Suprapubic skin (tissue), 4 donors: ENCODE measurements at regions not wholly inside any gene's neighbourhood (a gene's known extent, or its start where the extent isn't known, plus 50 kb on each side); places are given as distances from the start of the nearest gene placed in this dataset.
"Not testable (repeated sequence)": the region's sequence is repeated elsewhere in the genome, so short reads cannot be mapped to it uniquely, and the experiment has no call there.

ENCODE experiments used
- DNase-seq, 2 donors: peaks; one replicate each; pipeline ENCODE4 v3.0.0-alpha.2; 2019; ENCODE audit warnings: low spot score in 2 of 2
- H3K27ac ChIP-seq: fragments of 200-600 bp; sonication (generic); one replicate; pipeline ENCODE4 v1.5.1; 2019
- H3K27me3 ChIP-seq: fragments of 200-600 bp; sonication (generic); one replicate; pipeline ENCODE4 v1.5.1; 2019
- H3K36me3 ChIP-seq: fragments of 200-600 bp; sonication (generic); one replicate; pipeline ENCODE4 v1.5.1; 2019
- H3K4me1 ChIP-seq: fragments of 200-600 bp; sonication (generic); one replicate; pipeline ENCODE4 v1.5.1; 2019
- H3K4me3 ChIP-seq: fragments of 200-600 bp; sonication (generic); one replicate; pipeline ENCODE4 v1.5.1; 2019; ENCODE audit warnings: mild to moderate bottlenecking
- H3K9me3 ChIP-seq: fragments of 200-600 bp; sonication (generic); one replicate; pipeline ENCODE4 v1.5.1; 2019
- CTCF ChIP-seq, 2 donors: fragments of 200-600 bp in 1 of 2; fragments of 450-650 bp in 1 of 2; sonication (generic) in 1 of 2; IDR thresholded peaks; one replicate each; pipeline ENCODE4 v1.5.1; 2016 to 2019; ENCODE audit warnings: antibody characterized with exemption in 2 of 2, mild to moderate bottlenecking in 1 of 2, moderate library complexity in 1 of 2
- EP300 ChIP-seq: sonication (generic); formaldehyde crosslinking; IDR thresholded peaks from one replicate; pipeline ENCODE4 v1.6.1; 2017; ENCODE audit warnings: antibody characterized with exemption
- POLR2A ChIP-seq, 2 donors: fragments of 450-650 bp; IDR thresholded peaks; one replicate each; pipeline ENCODE4 v1.6.1; 2017; ENCODE audit warnings: antibody characterized with exemption in 2 of 2, mild to moderate bottlenecking in 2 of 2, moderate library complexity in 2 of 2
- POLR2AphosphoS5 ChIP-seq, 3 donors: sonication (generic); formaldehyde crosslinking; IDR thresholded peaks; one replicate each; pipeline ENCODE4 v1.6.1; 2017; ENCODE audit warnings: antibody characterized with exemption in 3 of 3
- WGBS: methylation state at CpG from one replicate; pipeline ENCODE4 v1.1.5; 2018; 5-methylcytosine and 5-hydroxymethylcytosine counted together

DNA sequence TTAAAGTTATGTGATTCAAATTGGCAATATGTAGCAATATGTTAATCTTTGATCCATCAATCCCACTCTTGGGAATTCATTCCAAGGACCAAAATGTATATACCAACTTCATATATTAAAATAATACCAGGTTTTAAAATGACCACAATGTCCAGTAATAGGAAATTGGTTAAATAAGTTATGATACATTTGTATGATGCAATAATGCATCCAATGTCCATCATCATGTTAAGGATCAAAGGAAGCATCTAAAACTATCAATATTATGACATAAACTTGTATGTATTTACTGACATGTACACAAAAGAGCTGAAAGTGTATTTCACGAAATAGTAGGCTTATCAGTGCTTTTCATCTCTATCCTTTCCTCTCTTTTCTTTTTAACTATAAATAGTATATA is 406.0 kb downstream of the RSL24D1 start:
- H3K27ac ChIP-seq: no peak overlapping the region
- 31% methylated on average over 1 of the region's 1 CpG for WGBS
- H3K4me1 ChIP-seq: no peaks in the 10 kb centered on the region
- no peaks in the 10 kb centered on the region for H3K27me3 ChIP-seq
- H3K4me3 ChIP-seq: no peak overlapping the region
- H3K9me3 ChIP-seq: no peaks in the 10 kb centered on the region
- TF ChIP-seq POLR2A (IDR thresholded peaks at IDR 0.05) (no peak), POLR2AphosphoS5 (IDR thresholded peaks at IDR 0.05) (no peak), EP300 (no peak), CTCF (IDR thresholded peaks at IDR 0.05) (no peak)
- DNase-seq: no peak
- no peaks in the 10 kb centered on the region for H3K36me3 ChIP-seq

DNA sequence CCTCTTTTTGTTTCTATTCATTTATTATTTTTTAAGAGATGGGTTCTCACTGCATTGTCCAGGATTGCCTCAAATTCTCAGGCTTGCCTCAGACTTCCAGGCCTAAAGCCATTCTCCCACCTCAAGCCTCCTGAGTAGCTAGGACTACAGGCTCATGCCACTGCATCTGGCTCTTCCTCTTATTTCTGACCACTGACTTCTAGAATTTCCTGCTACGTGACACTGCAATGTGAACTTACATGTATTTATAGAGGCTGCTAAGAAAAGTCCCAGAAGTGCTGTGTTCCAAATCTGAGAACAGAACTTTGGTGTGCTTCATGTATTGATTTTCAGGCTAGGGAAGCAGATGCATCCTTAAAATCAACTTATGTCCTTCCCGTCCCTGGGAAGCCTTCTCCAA is 407.4 kb downstream of the RSL24D1 start:
- no peak for DNase-seq
- TF ChIP-seq POLR2A (IDR thresholded peaks at IDR 0.05) (no peak), EP300 (no peak), POLR2AphosphoS5 (IDR thresholded peaks at IDR 0.05) (no peak), CTCF (IDR thresholded peaks at IDR 0.05) (no peak)
- WGBS: 72% methylated on average over 2 of the region's 2 CpGs
- Histone ChIP-seq H3K4me3 (no peak overlapping the region), H3K4me1 (no peaks in the 10 kb centered on the region), H3K9me3 (no peaks in the 10 kb centered on the region), H3K27me3 (no peaks in the 10 kb centered on the region), H3K36me3 (no peaks in the 10 kb centered on the region), H3K27ac (no peak overlapping the region)

GRCh38 chr15:54781220-54781619 is 415.5 kb downstream of the RSL24D1 start:
- H3K9me3 ChIP-seq, DNase-seq, H3K4me3 ChIP-seq, H3K27ac ChIP-seq, H3K27me3 ChIP-seq, H3K4me1 ChIP-seq, H3K36me3 ChIP-seq: not testable (repeated sequence)
- 96% methylated on average over 23 of the region's 26 CpGs for WGBS

DNA sequence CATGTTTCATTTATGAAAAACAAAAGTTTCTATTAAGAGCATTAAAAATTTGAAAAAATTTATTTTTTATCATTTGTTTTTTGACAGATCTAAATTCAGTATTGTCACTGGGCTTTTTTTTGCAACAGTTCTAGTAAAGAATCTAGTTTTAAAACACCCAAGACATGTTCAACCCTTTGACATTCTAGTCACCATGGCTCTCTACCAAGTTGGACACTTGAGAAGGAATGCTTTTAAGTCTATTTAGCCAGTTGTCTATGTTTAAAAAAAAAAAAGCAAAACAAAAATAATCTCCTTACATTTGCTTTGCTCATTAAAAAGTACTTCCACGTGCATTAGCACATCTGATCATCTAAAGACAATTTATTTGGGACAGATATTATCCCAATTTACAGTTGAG is 417.5 kb downstream of the RSL24D1 start:
- Histone ChIP-seq H3K9me3 (no peaks in the 10 kb centered on the region), H3K4me3 (no peak overlapping the region), H3K36me3 (no peaks in the 10 kb centered on the region), H3K27me3 (no peaks in the 10 kb centered on the region), H3K4me1 (no peaks in the 10 kb centered on the region), H3K27ac (no peak overlapping the region)
- no peak for DNase-seq
- TF ChIP-seq POLR2A (IDR thresholded peaks at IDR 0.05) (no peak), CTCF (IDR thresholded peaks at IDR 0.05) (no peak), EP300 (no peak), POLR2AphosphoS5 (IDR thresholded peaks at IDR 0.05) (no peak)
- WGBS: 68% methylated on average over 1 of the region's 1 CpG

DNA sequence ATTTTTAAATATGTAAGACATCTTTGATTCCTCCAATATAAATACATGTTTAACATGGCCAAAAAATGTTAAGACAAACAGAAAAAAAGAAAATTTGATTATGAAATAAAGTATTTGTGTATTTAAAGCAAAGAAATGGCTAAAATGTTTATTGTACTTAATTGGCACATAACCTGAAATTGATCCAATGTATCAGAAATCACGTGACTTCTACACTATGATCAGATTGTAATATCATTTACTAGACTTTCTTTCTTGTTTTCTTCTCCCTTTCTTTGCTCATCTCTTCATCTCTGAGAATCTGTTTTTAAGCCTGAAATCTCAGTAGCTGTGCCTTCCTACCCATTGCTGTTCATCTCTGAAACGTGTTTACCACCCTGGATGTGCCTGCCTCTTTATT is 420.3 kb downstream of the RSL24D1 start:
- no peak for TF ChIP-seq EP300
- H3K9me3 ChIP-seq: no peaks in the 10 kb centered on the region
- WGBS: 74% methylated on average over 2 of the region's 2 CpGs

DNA sequence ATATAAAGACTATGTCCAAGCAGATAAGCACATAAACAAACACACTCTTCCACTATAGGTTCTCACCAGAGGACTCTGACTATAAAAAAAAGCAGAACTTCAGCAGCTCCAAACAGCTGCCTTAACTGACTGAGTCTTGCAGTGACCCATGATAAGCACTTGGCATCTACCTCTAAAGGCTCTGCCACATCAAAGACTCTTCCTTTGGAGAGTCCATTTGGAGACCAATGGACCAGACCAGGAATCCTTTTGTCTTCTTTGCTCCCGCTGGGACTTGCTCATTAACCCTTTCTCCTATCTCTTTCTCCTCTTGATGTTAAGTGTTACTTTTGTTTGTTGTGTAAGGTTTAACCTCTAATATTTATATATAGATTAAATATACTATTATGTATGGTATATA is 424.1 kb downstream of the RSL24D1 start:
- Histone ChIP-seq H3K4me3 (no peak overlapping the region), H3K36me3 (no peaks in the 10 kb centered on the region), H3K9me3 (no peaks in the 10 kb centered on the region), H3K4me1 (no peaks in the 10 kb centered on the region), H3K27ac (no peak overlapping the region), H3K27me3 (no peaks in the 10 kb centered on the region)
- WGBS: 88% methylated on average over 1 of the region's 1 CpG
- TF ChIP-seq POLR2A (IDR thresholded peaks at IDR 0.05): no peak
- TF ChIP-seq POLR2AphosphoS5 (IDR thresholded peaks at IDR 0.05): no peak
- no peak for DNase-seq

More for the DNA sequence above, 420.3 kb downstream of the RSL24D1 start:
- H3K4me3 ChIP-seq: no peak overlapping the region
- H3K27ac ChIP-seq: no peak overlapping the region
- H3K27me3 ChIP-seq: no peaks in the 10 kb centered on the region
- DNase-seq: no peak
- H3K4me1 ChIP-seq: no peaks in the 10 kb centered on the region
- H3K36me3 ChIP-seq: no peaks in the 10 kb centered on the region

GRCh38 chr15:54749461-54749860 is 447.3 kb downstream of the RSL24D1 start:
- not testable (repeated sequence) for DNase-seq, H3K27me3 ChIP-seq, H3K4me1 ChIP-seq, H3K9me3 ChIP-seq, H3K36me3 ChIP-seq, H3K4me3 ChIP-seq, H3K27ac ChIP-seq
- 92% methylated on average over 8 of the region's 8 CpGs for WGBS
